Erythroblast (primary cell): ENCODE measurements at regions not wholly inside any gene's neighbourhood (a gene's known extent, or its start where the extent isn't known, plus 50 kb on each side); places are given as distances from the start of the nearest gene placed in this dataset.
"Not testable (repeated sequence)": the region's sequence is repeated elsewhere in the genome, so short reads cannot be mapped to it uniquely, and the experiment has no call there.

Source experiments
- GATA1 ChIP-seq: IDR thresholded peaks from 2 replicates; pipeline ENCODE4 v1.6.1; 2011; ENCODE audit warnings: low read depth, mild to moderate bottlenecking, control low read depth, low read length, moderate library complexity
- POLR2A ChIP-seq: IDR thresholded peaks from 2 replicates; pipeline ENCODE4 v1.6.1; 2011; ENCODE audit warnings: mild to moderate bottlenecking, low read length

DNA sequence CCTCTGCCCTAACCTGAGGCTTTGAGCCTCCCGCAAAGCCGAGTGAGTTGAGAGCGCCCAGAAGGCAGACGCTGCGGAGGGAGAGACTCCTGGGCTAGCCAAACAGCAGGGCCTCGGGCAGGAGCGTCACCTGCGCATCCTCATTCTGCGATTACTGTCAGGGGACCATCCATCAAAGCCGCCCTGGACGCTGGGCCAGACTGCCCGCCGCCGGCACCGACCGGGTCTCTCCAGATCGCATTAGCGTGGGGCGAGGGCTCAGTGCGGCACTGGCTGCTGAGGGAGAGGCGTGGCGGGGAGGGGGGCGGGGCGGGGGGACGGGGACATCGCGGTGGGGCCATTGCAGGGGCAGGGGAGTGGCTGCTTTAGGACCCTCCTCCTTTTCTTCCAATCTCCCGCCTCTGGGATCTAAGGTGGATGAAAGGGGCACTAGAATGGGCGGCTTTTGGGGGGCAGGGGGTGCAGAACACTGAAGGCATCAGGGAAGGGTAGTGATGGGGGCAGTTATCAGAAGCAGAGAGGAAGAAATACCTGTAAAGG lies 465.7 kb downstream of the CNTNAP3B start:
- TF ChIP-seq POLR2A, GATA1: not testable (repeated sequence)
